MM.1S (cell line): ENCODE measurements at regions not wholly inside any gene's neighbourhood (a gene's known extent, or its start where the extent isn't known, plus 50 kb on each side); places are given as distances from the start of the nearest gene placed in this dataset.

ENCODE experiments used
- DNase-seq: peaks from one replicate; pipeline ENCODE4 v3.0.0-alpha.2; 2015
- H2AFZ ChIP-seq: fragments of 300-600 bp; sonication (generic); 2 replicates; pipeline ENCODE4 v1.6.0; 2016; ENCODE audit warnings: antibody characterized with exemption, low read length
- H3F3A ChIP-seq: fragments of 300-600 bp; sonication (generic); 2 replicates; pipeline ENCODE4 v1.6.1; 2016; ENCODE audit warnings: mild to moderate bottlenecking, antibody characterized with exemption, low read length, moderate library complexity, mixed read lengths; ENCODE audit not compliant: insufficient read depth
- H3K27ac ChIP-seq: fragments of 300-600 bp; sonication (generic); 2 replicates; pipeline ENCODE4 v1.5.1; 2016; ENCODE audit warnings: mild to moderate bottlenecking, low read length
- H3K27me3 ChIP-seq: fragments of 300-600 bp; sonication (generic); replicated peaks from 2 replicates; pipeline ENCODE4 v1.6.0; 2016; ENCODE audit warnings: low read length; ENCODE audit not compliant: insufficient read depth
- H3K36me3 ChIP-seq: fragments of 300-600 bp; sonication (generic); replicated peaks from 2 replicates; pipeline ENCODE4 v1.6.1; 2016; ENCODE audit warnings: mild to moderate bottlenecking, low read length, mixed read lengths; ENCODE audit not compliant: insufficient read depth
- H3K4me1 ChIP-seq: fragments of 300-600 bp; sonication (generic); 2 replicates; pipeline ENCODE4 v1.6.1; 2016; ENCODE audit warnings: low read length, mixed read lengths
- H3K4me2 ChIP-seq: fragments of 300-600 bp; sonication (generic); 2 replicates; pipeline ENCODE4 v1.6.0; 2016; ENCODE audit warnings: low read depth, low read length
- H3K4me3 ChIP-seq: fragments of 300-600 bp; sonication (generic); 2 replicates; pipeline ENCODE4 v1.5.1; 2016; ENCODE audit warnings: low read length, mixed read lengths
- H3K79me2 ChIP-seq: fragments of 300-600 bp; sonication (generic); 2 replicates; pipeline ENCODE4 v1.6.1; 2016; ENCODE audit warnings: mixed run types, low read length, mixed read lengths
- H3K9ac ChIP-seq: fragments of 300-600 bp; sonication (generic); 2 replicates; pipeline ENCODE4 v1.6.1; 2016; ENCODE audit warnings: low read length, mixed read lengths
- H3K9me2 ChIP-seq: fragments of 300-600 bp; sonication (generic); replicated peaks from 2 replicates; pipeline ENCODE4 v1.6.1; 2016; ENCODE audit warnings: mild to moderate bottlenecking, low read length, mixed read lengths; ENCODE audit not compliant: insufficient read depth
- H3K9me3 ChIP-seq: fragments of 300-600 bp; sonication (generic); replicated peaks from 2 replicates; pipeline ENCODE4 v1.6.1; 2016; ENCODE audit warnings: mild to moderate bottlenecking, low read length, mixed read lengths; ENCODE audit not compliant: insufficient read depth
- H4K20me1 ChIP-seq: fragments of 300-600 bp; sonication (generic); 2 replicates; pipeline ENCODE4 v1.6.1; 2016; ENCODE audit warnings: mild to moderate bottlenecking, low read length, moderate library complexity, mixed read lengths; ENCODE audit not compliant: insufficient read depth
- EZH2 ChIP-seq: fragments of 300-600 bp; sonication (generic); optimal IDR thresholded peaks from 2 replicates; pipeline ENCODE3; 2017; ENCODE audit warnings: low read depth, mild to moderate bottlenecking, antibody characterized with exemption, low read length, mixed read lengths
- EZH2phosphoT487 ChIP-seq: fragments of 300-600 bp; sonication (generic); IDR thresholded peaks from 2 replicates; pipeline ENCODE4 v1.6.1; 2018; ENCODE audit warnings: antibody characterized with exemption, low read length
- TF ChIP-seq, protein P1 (sequence below): fragments of 300-600 bp; sonication (generic); IDR thresholded peaks from 2 replicates; pipeline ENCODE4 v1.5.1; 2016; ENCODE audit warnings: antibody characterized with exemption, low read length, mixed read lengths

- Histone ChIP-seq H2AFZ (no peak overlapping the region), H3K36me3 (no peaks in the 10 kb centered on the region), H3K9me3 (no peaks in the 10 kb centered on the region), H3K4me3 (no peak overlapping the region), H4K20me1 (no peaks in the 10 kb centered on the region), H3K9ac (no peak overlapping the region), H3K27me3 (no peaks in the 10 kb centered on the region), H3K4me2 (no peak overlapping the region), H3K79me2 (no peaks in the 10 kb centered on the region), H3F3A (no peaks in the 10 kb centered on the region), H3K27ac (no peak overlapping the region), H3K4me1 (no peaks in the 10 kb centered on the region), H3K9me2 (no peaks in the 10 kb centered on the region)
- TF ChIP-seq, protein P1, sequence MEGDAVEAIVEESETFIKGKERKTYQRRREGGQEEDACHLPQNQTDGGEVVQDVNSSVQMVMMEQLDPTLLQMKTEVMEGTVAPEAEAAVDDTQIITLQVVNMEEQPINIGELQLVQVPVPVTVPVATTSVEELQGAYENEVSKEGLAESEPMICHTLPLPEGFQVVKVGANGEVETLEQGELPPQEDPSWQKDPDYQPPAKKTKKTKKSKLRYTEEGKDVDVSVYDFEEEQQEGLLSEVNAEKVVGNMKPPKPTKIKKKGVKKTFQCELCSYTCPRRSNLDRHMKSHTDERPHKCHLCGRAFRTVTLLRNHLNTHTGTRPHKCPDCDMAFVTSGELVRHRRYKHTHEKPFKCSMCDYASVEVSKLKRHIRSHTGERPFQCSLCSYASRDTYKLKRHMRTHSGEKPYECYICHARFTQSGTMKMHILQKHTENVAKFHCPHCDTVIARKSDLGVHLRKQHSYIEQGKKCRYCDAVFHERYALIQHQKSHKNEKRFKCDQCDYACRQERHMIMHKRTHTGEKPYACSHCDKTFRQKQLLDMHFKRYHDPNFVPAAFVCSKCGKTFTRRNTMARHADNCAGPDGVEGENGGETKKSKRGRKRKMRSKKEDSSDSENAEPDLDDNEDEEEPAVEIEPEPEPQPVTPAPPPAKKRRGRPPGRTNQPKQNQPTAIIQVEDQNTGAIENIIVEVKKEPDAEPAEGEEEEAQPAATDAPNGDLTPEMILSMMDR = no peak
- TF ChIP-seq EZH2 (no peak), EZH2phosphoT487 (no peak)
- DNase-seq = no peak
Observed at GRCh38 chr10:57341294-57341693, 926.4 kb downstream of the IPMK start.

GRCh38 chr10:57338823-57339558, 928.7 kb downstream of the IPMK start:
- Histone ChIP-seq H3K9me3 (no peaks in the 10 kb centered on the region), H2AFZ (no peak overlapping the region), H3K27me3 (no peaks in the 10 kb centered on the region), H3K4me3 (no peak overlapping the region), H3K36me3 (no peaks in the 10 kb centered on the region), H3F3A (no peaks in the 10 kb centered on the region), H3K4me2 (no peak overlapping the region), H3K79me2 (no peaks in the 10 kb centered on the region), H3K4me1 (no peaks in the 10 kb centered on the region), H3K9ac (no peak overlapping the region), H3K27ac (no peak overlapping the region), H4K20me1 (no peaks in the 10 kb centered on the region), H3K9me2 (no peaks in the 10 kb centered on the region)
- TF ChIP-seq EZH2phosphoT487 (no peak), EZH2 (no peak)
- TF ChIP-seq, protein P1 = peak; percentile 61
- peak; percentile 70 for DNase-seq

DNA sequence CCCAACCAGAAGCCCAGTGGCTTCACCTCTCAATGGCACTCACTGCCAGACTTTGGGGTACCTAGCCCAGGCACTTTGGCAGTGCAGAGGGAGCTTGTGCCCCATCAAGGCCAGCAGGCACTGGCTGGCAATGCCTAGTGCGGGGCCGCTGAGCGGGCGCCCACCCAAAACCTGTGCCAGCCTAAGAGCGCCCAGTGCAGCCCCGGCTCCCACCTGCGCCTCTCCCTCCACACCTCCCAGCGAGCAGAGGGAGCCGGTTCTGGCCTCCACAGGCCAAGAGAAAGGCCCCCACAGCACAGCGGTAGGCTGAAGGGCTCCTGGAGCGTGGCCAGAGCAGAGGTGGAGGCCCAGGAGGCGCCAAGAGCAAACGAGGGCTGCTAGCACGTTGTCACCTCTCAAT, 930.8 kb downstream of the IPMK start:
- Histone ChIP-seq H3K27ac (no peak overlapping the region), H3K9ac (no peak overlapping the region), H3K4me3 (no peak overlapping the region), H3K4me2 (no peak overlapping the region), H3K9me2 (no peaks in the 10 kb centered on the region; the same call in 1 of the 2 replicates), H2AFZ (no peak overlapping the region), H4K20me1 (no peaks in the 10 kb centered on the region), H3K79me2 (no peaks in the 10 kb centered on the region), H3K4me1 (no peaks in the 10 kb centered on the region), H3K36me3 (no peaks in the 10 kb centered on the region), H3F3A (no peaks in the 10 kb centered on the region), H3K27me3 (no peaks in the 10 kb centered on the region), H3K9me3 (no peaks in the 10 kb centered on the region)
- TF ChIP-seq EZH2phosphoT487 (no peak), EZH2 (no peak)
- TF ChIP-seq, protein P1 = no peak
- DNase-seq = no peak
